HG03108 (cell line): ENCODE measurements at regions not wholly inside any gene's neighbourhood (a gene's known extent, or its start where the extent isn't known, plus 50 kb on each side); places are given as distances from the start of the nearest gene placed in this dataset.

Source experiments
- ATAC-seq: cut with Tn5 transposase; IDR thresholded peaks from one replicate; pipeline ENCODE4 v1.9.1; 2021; ENCODE audit warnings: moderate library complexity; ENCODE audit not compliant: unreplicated experiment

- no peak for ATAC-seq
Measured at GRCh38 chr6:139494376-139494990, 120.0 kb upstream of the CITED2 start.

DNA sequence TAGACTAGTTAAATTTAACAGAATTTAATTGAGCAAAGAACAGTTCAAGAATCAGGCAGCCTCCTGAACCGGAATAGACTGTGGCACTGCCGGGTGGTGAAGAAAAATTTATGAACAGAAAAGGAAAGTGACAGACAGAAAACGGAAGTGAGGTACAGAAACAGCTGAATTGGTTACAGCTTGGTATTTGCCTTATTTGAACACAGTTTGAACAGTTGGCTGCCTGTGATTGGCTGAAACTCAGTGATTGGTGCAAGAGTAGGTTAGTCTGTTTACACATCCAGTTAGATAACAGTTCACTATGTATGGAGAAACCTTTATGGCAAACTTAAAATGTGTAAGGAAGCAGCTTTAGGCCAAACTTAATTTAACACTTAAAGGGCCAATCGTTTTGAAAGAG is 116.0 kb upstream of the CITED2 start:
- ATAC-seq, result no peak

- ATAC-seq, result no peak
Measured at GRCh38 chr6:139486476-139486799, 112.0 kb upstream of the CITED2 start.

GRCh38 chr6:139485742-139486475 is 111.5 kb upstream of the CITED2 start:
- no peak for ATAC-seq

DNA sequence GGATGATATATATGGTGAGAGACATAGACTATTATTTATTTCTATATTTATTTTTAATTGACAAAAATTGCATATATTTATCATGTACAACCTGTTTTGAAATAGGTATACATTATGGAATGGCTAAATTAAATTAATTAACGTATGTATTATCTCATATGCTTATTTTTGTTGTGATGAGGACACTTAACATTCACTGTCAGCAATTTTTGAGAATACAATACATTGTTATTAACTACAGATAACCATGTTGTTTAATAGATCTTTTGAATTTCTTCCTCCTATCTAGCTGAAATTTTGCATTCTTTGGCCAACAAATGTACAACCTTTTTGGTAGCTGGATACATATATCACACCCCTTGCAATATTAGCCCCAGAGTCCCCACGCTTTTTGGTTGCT is 110.7 kb upstream of the CITED2 start:
- ATAC-seq, result no peak

DNA sequence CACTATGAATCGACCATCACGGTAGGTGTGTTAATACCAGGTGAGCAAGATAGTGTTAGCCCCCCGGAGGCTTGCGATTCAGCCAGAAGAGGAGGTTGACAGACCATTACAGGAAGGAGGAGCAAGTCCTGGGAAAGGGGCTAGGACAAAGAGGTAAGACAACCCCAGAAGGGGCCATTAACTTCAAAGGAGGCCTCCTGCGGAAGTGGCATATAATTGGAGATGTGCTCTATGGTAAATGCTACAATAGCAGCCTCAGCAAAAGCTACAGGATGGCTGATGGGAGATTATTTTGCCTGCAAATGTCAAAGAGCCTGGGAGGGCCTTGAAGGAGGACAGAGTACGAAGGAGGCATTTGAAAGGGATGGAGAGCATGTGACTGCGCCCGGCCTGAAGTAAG is 108.6 kb upstream of the CITED2 start:
- ATAC-seq, result no peak

DNA sequence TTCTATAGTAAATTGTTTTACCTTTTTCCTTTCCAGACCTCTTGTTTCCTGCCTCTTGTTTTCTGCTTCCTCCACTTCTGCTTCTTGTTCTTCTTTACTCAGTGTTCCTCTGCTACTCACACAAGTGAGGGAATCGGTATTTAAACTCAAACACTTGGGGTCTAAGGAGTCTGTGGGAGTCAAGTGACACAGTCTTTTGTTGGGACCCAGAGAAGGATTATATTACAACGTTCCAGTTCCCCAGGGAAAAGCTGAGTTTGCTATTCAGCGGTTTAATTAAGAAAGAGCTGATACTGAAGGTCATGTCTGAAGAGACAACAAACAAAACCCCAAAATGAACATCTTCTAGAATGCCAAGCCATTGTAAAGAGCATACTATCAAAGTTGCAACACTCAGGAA is 107.8 kb upstream of the CITED2 start:
- no peak for ATAC-seq

DNA sequence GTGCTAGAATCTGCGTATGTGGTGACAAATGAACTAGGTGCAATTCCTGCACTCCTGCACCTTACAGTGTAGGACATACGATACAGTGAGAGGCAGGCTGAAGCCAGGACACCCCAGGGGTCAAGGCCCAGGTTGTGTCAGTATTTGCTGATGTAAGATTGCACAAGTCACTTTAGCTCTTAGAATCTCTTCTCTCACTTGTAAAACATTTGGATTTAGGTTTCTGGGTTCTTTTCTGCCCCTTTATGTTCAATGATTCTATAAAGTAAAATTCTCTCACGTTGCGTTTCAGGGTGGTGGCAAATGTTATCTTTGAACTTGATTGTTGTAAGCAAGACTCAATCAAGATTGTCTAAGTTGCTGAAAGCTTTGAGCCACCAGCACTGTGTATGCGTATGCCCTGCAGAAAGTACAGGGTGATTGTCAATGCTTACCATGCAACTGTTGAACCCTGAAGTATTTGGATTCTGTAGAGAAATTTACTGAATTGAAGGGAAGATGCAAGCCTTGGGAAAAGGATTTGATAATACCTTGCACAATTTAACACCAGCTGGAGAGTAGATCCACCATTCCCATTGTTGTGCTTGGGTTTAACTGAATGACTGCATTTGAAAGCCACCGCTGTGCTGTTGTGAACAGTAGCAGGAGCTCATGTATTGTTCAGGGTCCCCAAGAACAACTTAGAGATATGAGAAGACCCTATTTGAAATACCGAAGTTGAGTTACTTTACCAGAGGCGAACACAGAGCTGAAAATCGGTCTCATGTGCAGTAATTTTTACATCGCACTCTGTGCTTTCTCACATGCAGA is 106.1 kb upstream of the CITED2 start:
- ATAC-seq, result no peak

DNA sequence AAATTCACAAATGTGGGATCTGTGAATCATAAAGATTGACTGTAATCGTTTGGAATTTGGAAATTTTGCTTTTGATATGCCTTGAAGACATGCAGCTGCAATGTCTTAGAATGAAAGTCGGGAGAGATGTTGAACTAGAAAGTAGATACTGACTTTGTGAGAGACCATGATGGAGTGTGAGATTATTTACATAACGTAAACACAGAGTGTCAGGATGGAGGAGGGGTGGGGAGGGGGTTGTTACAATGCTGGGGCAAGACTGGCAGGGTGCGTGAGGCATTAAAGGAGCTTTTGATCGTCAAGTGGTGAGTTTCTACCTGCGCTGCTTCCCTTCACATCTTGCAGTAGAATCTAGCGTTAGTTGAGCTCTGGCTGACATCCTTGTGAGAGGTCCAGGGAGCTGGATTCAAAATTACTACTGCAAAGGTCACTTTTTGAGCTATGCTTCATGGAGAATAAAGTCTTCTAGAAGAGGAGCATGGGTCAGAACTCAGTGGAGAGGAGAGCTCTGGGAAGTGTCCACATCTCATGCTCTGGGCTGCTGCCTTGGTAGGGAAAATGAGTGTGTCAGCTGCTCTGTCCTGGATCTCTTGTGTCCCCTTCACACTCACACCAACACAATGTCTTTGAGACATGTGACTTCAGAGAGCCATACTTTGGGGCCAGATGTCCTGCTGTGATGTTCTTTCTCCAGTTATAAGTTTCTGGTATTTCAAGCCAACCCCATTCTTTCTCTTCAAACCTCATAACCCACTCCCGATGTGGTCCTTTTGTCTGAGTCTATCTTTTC is 105.2 kb upstream of the CITED2 start:
- no peak for ATAC-seq

DNA sequence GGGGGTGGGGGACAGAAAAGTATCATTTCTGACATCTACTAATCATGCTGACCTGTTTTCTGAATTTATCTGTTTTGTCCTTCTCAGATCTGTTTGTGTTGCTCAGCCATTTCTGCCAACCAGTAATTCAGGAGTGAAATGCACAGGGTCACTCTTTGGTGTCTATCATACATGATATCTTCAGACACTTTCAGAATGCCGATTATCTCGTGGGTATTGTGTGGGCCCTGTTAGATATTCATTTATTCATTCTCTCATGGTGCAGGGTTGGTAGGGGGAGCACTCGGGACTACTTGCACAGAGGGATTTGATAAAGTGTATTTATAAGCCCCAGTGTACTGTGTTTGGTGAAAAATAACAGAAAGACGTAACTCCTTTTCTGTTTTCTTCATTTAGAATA is 101.2 kb upstream of the CITED2 start:
- ATAC-seq, result no peak

GRCh38 chr6:139475241-139475640 is 100.8 kb upstream of the CITED2 start:
- ATAC-seq, result no peak

DNA sequence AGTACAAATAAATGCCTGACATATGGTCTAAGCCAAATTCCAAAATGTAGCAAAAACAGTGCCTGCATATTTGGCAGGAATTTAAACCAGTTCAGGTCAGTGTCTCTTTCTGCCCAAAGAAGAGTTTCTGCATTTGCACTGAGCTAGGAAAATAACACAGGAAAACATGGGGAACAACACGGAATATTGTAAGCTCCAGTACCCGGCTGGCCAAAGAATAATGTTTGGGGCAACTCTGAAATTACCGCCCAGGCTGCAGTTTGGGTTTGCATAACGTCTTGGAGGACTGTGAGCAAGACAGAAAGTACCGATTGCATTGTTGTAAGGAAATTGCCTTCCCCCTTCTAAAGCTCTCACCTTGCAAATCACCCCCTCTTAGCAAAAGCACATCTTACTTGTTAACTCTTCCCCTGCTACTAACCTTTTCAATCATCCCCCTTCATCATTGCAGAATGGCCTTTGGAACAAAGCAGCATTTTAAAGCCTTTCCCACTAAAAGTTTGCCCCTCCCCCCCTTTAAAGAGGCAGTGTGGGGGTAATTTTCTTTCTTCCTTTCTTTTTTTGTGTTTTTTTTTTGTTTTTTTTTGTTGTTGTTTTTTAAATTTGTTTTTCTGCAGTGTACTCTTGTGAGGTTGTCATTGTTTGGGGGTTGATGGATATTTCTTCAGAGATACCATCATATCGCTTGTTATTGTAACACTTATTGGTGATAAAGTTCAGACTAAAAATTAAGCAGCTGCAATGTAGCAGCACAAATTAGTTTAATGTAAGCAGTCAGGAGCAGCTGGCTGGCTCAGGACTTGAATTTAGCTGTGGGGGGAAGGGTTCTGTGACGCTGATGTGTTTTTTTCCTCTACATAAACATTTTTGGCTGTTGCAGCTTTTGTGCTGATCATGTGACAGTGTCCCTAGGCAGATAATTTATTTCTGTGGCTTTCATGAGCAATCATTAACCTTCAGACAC is 100.0 kb upstream of the CITED2 start:
- peak; percentile 56 for ATAC-seq

DNA sequence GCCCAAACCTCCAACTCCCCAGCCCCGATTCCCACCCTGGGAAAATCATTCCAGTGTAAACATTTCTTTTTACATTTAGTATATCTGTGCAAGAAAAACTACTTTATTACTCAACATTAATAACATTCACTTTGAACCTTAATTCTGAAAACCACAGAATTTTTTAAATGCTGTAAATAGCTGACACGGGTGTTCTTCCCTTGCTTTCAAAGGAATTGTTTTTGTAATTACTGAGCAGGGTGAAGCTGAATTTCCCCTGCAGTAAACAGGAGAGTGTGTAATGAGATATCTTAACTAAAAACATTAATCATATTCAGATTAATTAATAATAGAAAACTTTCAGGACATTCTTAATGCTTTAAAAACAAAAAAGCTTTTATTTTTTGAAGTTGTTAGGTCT is 99.3 kb upstream of the CITED2 start:
- no peak for ATAC-seq

- no peak for ATAC-seq
Measured at GRCh38 chr6:139473231-139473701, 98.8 kb upstream of the CITED2 start.

DNA sequence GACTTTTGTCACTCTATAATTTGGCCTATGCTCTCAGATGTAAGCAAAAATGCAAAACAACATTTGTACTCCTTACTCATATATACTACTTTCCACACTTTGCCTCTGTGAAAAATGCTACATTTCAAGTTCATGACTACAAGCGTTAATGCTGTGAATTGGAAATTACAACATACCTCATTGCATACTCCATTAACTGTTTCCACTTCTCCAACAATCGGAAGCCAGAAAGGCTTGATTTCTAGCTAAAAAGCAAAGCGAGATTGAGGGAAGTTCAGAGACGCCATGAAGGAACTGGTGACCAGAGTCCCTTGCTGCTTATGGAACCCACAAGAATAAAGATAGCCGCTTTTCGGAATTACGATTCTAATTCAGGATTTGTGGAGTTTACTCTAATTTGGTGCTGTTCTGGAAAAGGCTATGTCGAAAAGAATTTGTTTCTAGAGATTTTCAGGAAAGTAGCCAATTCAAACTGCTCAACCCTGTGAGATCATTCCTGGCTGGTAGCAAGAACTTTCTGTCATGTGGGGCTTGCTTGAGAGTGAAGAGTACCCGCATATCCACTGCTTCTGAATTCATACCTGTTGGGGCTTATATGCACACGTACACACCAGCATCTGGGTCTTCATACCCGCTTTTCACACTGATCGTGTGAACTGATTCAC is 98.0 kb upstream of the CITED2 start:
- no peak for ATAC-seq

DNA sequence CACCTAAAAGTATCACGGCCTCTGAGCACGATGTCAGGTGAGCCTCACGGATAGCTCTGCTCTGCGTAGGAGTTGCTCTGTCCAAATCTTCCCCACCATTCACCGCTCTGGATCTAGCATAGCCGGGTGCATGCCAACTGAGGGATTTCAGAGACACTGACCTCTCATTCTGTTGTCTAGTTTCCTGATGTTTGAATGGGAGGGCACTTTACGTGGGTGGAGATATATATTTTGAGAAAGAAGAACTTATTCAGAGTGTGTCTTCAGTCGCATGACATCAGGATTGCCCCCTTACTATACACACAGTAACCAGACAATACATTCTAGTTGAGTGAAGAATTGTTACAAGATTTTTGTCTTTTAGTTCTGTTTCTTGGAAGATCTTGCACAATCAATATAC is 96.5 kb upstream of the CITED2 start:
- no peak for ATAC-seq

DNA sequence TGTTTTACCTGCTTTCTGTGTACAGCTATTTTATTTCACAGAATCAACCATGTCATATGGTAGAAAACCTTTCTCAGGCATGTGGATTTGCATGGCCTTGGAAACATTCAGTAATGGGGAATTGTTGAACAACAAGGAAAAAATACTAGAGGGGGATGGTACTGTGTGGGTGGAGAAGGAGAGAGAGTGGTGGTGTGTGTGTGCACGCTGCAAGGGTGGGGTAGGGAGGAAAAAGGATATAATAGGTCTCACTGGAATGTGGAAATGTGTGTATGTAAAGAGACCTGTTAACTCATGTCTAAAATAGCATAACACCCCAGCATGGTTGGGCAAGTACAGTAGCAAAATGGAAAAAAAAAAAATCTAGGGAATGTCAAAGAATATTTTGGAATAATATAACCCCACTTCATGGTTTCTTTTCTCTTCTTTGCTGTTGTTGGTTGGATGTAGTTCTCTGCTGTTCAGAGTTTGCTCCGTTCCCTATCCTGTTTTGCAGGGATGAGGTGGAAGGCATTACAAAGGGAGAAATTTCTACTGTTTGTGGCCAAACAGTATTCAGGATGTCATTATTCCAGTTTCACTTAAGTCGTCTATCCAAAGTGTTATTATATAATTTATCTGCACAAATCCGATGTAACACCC is 93.9 kb upstream of the CITED2 start:
- ATAC-seq, result no peak

DNA sequence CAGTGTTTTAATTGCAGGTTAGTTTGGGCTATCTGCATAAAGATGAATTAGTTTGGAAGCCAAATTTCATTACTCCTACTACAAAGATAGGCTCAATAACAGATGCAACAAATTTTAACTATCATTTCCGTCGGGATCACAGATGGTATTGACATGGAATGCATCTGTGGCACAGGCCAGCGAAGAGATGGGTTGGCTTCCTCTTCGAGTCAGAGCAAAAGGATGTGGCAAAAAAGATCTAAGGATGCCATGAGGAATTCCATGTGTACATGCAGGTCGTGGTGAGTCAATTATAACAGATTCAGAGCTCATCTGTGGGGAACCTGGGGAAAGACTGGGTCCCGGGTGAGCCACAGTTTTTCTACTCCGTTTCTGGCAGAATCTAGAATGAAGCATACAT is 83.0 kb upstream of the CITED2 start:
- no peak for ATAC-seq
